ENCODE measurements at regions not wholly inside any gene's neighbourhood (a gene's known extent, or its start where the extent isn't known, plus 50 kb on each side); places are given as distances from the start of the nearest gene placed in this dataset.
"Not testable (repeated sequence)": the region's sequence is repeated elsewhere in the genome, so short reads cannot be mapped to it uniquely, and the experiment has no call there.

DNA sequence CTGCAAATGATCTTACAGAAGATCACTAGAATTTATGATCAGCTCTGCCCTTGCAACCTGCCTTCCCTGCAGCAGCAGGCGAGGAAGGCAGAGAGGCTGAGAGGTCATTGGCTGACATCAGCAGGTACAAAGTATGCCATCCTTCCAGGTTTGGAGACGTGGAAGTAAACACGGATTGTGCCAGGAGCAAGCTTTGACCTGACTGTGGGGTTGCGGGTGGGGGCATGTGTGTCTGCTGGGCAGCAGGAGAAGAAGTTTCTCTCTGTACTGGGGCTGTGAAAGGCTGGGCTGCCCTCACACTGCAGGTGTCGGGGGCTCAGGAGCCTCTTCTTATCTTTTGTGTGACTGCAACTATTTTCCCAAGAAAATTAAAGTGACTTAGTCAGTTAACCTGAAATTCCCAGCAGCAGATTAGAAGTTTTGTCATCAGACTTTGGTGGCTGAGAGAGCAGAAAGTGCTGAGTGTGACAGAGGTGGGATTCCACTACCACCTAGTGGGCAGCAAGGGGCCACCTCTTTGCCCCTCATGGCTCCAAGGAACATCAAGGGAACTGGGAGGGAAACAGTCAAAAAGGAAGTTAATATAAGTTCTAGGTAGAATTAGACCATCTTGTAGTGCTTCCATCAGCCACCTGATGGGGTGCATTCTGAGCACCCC, 565.9 kb downstream of the ETS1 start:
- DNase-seq = no peak

- DNase-seq = no peak
Measured at GRCh38 chr11:128018692-128019091, 568.7 kb downstream of the ETS1 start.

DNA sequence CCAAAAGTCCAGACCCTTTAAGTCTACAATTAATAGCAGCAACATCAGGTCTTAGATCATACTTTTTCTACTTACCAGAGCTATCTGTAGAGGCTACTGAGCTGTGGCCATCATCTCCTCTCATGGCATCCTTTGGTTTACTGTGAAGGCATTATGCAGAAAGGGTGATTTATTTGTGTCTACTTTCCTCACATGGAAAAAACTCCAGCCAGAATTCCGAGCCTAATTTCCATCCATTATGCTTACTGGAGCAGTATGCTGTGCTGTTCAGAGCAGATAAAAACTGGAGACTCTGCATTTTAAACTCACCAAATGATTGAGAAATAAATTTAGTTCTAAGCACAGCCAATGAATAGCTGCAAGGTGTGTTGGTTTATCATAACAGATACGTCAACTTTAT, 581.8 kb downstream of the ETS1 start:
- DNase-seq = no peak

DNA sequence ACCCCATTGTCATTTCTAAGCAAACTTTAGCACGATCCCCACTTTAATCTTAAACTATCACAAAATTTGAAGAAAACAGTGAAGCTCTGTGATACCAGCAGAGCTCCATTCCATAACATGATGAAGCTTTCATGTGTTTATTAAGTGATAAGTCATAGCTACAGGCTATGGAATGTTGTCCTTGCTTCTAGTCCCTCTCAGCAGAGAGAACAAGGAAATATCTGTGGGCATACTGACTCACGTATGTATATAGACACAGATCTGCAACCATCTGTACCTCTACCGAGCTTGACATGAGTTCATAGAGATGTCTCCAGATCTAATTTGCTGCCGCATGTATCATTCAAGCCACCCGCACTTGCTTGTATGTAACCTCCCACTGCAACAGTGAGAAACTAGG, 588.9 kb downstream of the ETS1 start:
- DNase-seq = no peak

- DNase-seq = no peak
Measured at GRCh38 chr11:127997594-127997993, 589.8 kb downstream of the ETS1 start.

- no peak for DNase-seq
Measured at GRCh38 chr11:127996825-127997224, 590.5 kb downstream of the ETS1 start.

GRCh38 chr11:127995921-127996320, 591.4 kb downstream of the ETS1 start:
- DNase-seq = no peak

DNA sequence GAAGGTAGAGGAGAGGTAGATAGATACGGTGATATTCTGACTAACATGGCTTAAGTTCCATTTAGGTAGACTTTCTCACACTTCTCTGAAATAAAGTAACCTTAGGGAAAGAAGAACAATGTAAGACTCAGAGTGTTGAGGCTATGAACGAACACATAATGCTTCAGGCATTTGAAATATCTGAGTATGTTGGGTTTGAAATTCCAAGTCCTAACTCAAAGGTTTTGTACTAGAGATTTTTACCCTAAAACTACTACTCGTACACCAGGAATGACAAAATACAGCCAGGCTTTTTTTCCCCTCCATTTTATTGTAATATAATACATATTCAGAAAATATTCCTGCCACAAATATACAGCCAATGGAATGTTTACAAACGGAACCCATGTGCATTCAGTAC, 592.6 kb downstream of the ETS1 start:
- DNase-seq = no peak

- DNase-seq = no peak
Measured at GRCh38 chr11:127993788-127994187, 593.6 kb downstream of the ETS1 start.

DNA sequence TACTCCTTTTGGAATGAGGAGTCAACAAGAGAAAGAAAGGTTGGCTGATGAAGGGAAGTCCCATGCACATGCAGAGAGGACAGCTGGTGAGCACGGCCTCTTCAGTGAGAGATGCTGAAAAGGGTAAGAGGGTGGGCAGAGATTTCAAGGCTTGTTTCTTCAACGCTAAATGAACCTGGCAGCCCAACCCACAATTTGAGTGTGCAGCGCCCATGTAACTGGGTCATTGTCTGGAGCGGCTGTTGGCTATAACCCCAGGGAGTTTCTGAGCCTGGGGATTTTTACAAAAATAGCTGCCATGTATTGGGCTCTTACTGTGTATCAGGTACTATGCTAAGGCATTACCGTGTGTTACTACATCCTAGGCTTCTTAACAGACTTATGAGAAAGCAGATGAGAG, 594.1 kb downstream of the ETS1 start:
- no peak for DNase-seq

DNA sequence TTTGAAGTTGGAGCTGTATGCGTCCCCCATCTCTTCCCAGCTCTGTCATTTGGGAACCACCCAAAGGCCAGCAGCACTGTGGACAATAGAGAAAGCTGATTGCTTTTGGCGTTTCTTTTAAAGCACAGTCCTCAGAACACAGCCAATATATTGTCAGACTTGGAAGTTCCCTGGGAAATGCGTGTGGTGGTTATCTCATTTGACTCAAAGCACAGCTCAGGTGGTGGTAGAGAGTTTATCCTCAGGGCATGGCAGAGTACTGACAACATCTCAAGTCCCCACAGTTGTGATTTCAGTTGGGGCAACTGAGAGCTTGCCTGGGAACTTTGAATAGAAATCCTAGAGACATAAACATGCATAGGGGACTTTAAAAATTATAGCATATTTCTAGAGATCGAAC, 601.3 kb downstream of the ETS1 start:
- DNase-seq = no peak

- no peak for DNase-seq
Measured at GRCh38 chr11:127972816-127973215, 614.5 kb downstream of the ETS1 start.

DNA sequence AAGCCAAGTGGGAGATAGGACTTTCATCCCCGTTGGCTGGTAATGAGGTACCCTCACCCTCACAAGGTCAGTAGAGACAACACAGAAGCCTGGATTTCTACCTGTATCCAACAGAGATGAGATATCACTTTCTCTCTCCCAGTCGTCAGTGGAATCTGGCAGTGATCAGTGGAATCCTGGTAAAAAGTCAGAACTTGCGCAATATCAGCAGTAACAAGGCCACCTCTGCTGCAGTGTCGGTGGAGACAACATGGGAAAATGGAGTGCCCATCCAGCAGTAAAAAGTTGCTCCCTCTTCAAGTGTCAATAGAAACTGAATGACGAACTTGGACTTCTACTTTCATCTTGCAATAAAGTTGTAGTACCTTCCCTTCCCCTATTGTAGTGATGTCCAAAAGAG, 615.9 kb downstream of the ETS1 start:
- no peak for DNase-seq

GRCh38 chr11:127966821-127967220, 620.5 kb downstream of the ETS1 start:
- no peak for DNase-seq

DNA sequence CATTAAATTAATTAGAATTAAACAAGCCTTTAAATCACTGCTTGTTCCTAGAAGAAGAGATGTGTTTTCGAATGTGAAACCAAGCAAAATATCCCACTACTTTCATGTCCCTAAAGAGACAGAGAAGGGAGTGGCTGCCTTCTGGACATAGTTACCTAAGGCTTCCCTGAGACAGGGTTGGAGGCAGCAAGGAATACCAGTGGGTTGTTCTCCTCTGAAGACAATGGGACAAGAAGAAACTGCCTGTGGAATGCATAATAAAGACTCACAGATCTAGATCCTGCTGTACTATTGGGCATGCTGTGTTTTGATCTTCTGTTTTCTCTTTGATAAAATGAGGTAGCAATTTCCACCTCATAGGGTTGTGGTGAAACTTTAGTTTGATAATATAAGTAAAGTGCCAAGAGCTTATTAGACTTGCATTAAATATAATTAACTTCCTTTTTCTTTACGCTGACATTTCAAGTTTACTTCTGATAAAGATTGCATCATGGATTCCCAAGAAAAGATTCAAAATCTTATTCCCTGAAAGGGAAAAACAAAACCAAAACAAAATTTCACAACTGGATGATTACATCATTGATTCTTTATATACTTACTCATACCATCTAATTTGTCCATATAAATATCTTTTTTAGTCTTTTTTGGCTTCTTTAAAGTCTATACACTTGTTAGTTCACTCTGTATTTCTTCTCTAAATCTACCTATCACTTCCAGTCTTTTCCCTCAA, 621.3 kb downstream of the ETS1 start:
- DNase-seq = no peak

DNA sequence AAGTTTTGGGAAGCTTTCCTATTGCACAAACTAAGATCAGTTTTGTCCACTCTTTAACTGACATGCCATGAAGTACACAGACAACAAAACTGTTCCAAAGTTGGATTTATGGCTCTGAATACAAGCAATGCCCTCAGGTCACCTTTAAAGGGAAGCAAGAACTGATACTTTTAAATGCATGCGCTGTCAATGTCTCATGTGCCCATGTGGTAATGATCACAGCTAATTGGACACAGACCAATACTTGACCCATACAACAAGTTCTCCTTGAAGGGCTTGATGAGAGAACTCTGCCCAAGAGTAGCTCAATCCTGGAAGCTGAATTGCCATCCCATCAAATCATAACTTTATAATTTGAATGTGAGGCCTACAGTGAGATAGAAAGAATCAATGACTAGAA, 624.9 kb downstream of the ETS1 start:
- DNase-seq = no peak

- no peak for DNase-seq
Measured at GRCh38 chr11:127950162-127950561, 637.2 kb downstream of the ETS1 start.

- DNase-seq = no peak
Measured at GRCh38 chr11:127943763-127944162, 643.6 kb downstream of the ETS1 start.

DNA sequence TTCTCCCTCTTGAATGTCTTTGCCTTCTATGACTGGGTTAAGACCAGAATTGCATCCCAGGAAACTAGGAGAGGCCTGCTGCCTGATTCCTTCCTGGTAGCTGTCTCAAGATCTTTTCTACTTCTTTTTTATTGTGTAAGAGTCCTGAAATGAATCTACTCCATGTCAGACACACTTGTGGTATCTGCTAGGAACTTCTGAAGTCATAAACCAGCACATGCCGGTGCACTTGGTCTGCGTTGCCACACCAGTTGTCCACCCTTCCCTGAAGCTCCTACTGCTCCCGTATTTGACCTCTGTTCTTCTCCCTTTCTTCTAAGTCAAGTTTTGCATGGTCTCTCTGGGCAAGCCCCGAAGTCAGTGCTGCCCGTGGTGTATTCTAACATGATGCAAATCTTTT, 644.2 kb downstream of the ETS1 start:
- DNase-seq = no peak

GRCh38 chr11:127941554-127941953, 645.8 kb downstream of the ETS1 start:
- DNase-seq = not testable (repeated sequence)

DNA sequence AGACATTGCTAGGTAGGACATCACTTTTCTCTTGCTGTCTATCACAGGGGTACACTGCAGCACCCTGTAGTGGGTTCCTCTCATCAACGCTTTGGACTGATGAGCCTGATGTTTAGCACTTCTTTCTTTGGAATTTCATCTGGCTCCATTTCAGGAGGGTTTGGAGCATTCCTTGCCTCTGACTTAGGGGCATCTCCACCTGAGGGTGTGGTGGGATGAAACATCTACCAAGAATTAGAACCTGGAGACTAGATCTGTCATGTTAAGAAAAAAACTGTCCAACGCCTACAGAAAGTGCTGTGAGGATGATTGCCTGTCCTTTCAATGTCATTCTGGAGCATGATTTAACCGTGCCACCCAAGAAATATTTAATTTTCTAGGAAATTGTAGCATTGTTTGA, 648.4 kb downstream of the ETS1 start:
- no peak for DNase-seq

GRCh38 chr11:127935081-127935480, 652.3 kb downstream of the ETS1 start:
- no peak for DNase-seq

- DNase-seq = not testable (repeated sequence)
Measured at GRCh38 chr11:127933961-127934360, 653.4 kb downstream of the ETS1 start.

DNA sequence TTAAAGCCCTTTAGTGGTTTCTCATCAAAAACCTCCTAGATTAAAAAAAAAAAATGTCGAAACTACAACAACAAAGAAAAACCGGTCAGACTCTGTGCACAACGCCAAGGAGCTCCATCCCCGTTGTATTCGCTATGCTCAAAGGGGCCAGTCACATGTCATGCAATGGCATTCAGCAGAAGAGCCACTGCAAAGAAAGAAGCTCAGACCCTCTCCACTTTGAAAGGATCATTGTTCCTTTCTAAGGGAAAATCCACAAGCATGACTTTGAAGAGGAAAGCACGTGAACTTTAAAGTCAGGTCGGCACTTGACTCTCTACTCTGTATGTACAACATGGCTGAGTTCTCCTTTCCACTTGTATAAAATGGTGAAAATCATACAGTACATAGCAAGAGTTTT, 655.6 kb downstream of the ETS1 start:
- no peak for DNase-seq

DNA sequence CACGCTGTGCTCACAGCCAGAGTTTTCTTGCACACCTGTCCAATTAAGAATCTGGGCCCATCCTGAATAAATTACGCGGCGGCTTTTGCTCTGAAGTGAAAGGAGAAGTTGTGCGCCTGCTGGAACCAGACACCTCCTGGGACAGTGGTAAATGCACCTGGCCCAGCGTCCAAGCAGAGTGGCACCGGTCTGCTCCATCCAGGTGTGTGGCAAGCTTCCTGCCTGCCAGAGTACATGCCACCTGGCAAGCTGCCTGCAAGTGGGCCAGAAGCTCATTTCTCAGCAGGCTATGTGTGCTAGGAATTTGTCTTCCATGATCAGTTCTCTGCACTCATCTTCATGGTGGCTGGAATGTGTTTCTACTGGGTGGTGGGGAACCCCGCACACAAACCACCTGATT, 660.6 kb downstream of the ETS1 start:
- DNase-seq = no peak
